WERI-Rb-1 (cell line): ENCODE measurements at regions not wholly inside any gene's neighbourhood (a gene's known extent, or its start where the extent isn't known, plus 50 kb on each side); places are given as distances from the start of the nearest gene placed in this dataset.

Experiments
- DNase-seq: peaks from one replicate; pipeline ENCODE4 v3.0.0-alpha.2; 2020
- H3K27ac ChIP-seq: fragments of 250-450 bp; sonication (Bioruptor Pico); 2 replicates; pipeline ENCODE4 v1.5.1; 2020; ENCODE audit warnings: mild to moderate bottlenecking, moderate library complexity
- H3K27me3 ChIP-seq: fragments of 250-450 bp; sonication (Bioruptor Pico); 2 replicates; pipeline ENCODE4 v1.5.1; 2021; ENCODE audit warnings: mild to moderate bottlenecking, low read depth, moderate library complexity; ENCODE audit not compliant: insufficient read depth, severe bottlenecking
- H3K36me3 ChIP-seq: fragments of 250-450 bp; sonication (Bioruptor Pico); 2 replicates; pipeline ENCODE4 v1.5.1; 2020; ENCODE audit warnings: mild to moderate bottlenecking, moderate library complexity
- H3K4me3 ChIP-seq: 2 replicates; pipeline ENCODE4 v1.5.1; 2011; ENCODE audit warnings: low read depth, mild to moderate bottlenecking, control low read depth, low read length
- H3K9me3 ChIP-seq: fragments of 250-450 bp; sonication (Bioruptor Pico); 2 replicates; pipeline ENCODE4 v1.5.1; 2021; ENCODE audit warnings: mild to moderate bottlenecking, moderate library complexity; ENCODE audit not compliant: severe bottlenecking
- CTCF ChIP-seq: IDR thresholded peaks from 2 replicates; pipeline ENCODE4 v1.5.1; 2011; ENCODE audit warnings: low read depth, mild to moderate bottlenecking, control low read depth, inconsistent platforms, low read length

GRCh38 chr6:166004876-166005275 lies 162.8 kb downstream of the TBXT start:
- TF ChIP-seq CTCF, result no peak
- Histone ChIP-seq H3K9me3 (peaks cover 11% of the 10 kb centered on the region), H3K27ac (no peak overlapping the region), H3K4me3 (no peak overlapping the region), H3K36me3 (no peaks in the 10 kb centered on the region), H3K27me3 (peaks cover 94% of the 10 kb centered on the region)
- DNase-seq, result no peak

GRCh38 chr6:166004471-166004870 lies 163.2 kb downstream of the TBXT start:
- Histone ChIP-seq H3K27me3 (peaks cover 94% of the 10 kb centered on the region), H3K4me3 (no peak overlapping the region), H3K27ac (no peak overlapping the region), H3K9me3 (peaks cover 11% of the 10 kb centered on the region), H3K36me3 (no peaks in the 10 kb centered on the region)
- no peak for TF ChIP-seq CTCF
- DNase-seq, result no peak

- H3K36me3 ChIP-seq, result no peaks in the 10 kb centered on the region
- H3K9me3 ChIP-seq, result peaks cover 14% of the 10 kb centered on the region
- no peak overlapping the region for H3K4me3 ChIP-seq
- DNase-seq, result no peak
- TF ChIP-seq CTCF, result no peak
- no peak overlapping the region for H3K27ac ChIP-seq
- peaks cover 94% of the 10 kb centered on the region for H3K27me3 ChIP-seq
These were observed 164.1 kb downstream of the TBXT start for GRCh38 chr6:166003569-166003968.

- Histone ChIP-seq H3K27me3 (peaks cover 93% of the 10 kb centered on the region), H3K27ac (no peak overlapping the region), H3K9me3 (peaks cover 14% of the 10 kb centered on the region), H3K36me3 (no peaks in the 10 kb centered on the region), H3K4me3 (no peak overlapping the region)
- no peak for DNase-seq
- no peak for TF ChIP-seq CTCF
These were observed 166.3 kb downstream of the TBXT start for GRCh38 chr6:166001359-166001758.

- Histone ChIP-seq H3K36me3 (no peaks in the 10 kb centered on the region), H3K9me3 (peaks cover 2% of the 10 kb centered on the region), H3K27me3 (peaks cover 95% of the 10 kb centered on the region), H3K27ac (no peak overlapping the region), H3K4me3 (no peak overlapping the region)
- no peak for TF ChIP-seq CTCF
- no peak for DNase-seq
These were observed 168.4 kb downstream of the TBXT start for GRCh38 chr6:165999279-165999678.

GRCh38 chr6:165998072-165998471 lies 169.6 kb downstream of the TBXT start:
- TF ChIP-seq CTCF, result no peak
- H3K27me3 ChIP-seq, result peaks cover 94% of the 10 kb centered on the region
- no peak for DNase-seq
- H3K4me3 ChIP-seq, result no peak overlapping the region
- H3K36me3 ChIP-seq, result no peaks in the 10 kb centered on the region
- peaks cover 2% of the 10 kb centered on the region for H3K9me3 ChIP-seq
- no peak overlapping the region for H3K27ac ChIP-seq
